Mucosa of descending colon (tissue), 3 donors: ENCODE measurements at regions not wholly inside any gene's neighbourhood (a gene's known extent, or its start where the extent isn't known, plus 50 kb on each side); places are given as distances from the start of the nearest gene placed in this dataset.

Experiments
- ATAC-seq: fragments of 200-7000 bp; cut with Tn5 transposase; one replicate; pipeline ENCODE4 v1.9.1; 2020; ENCODE audit warnings: mild to moderate bottlenecking, moderate library complexity
- DNase-seq, 3 donors: peaks; one replicate each; pipeline ENCODE4 v3.0.0-alpha.2; 2020
- H3K36me3 ChIP-seq: fragments of 200-600 bp; one replicate; pipeline ENCODE4 v1.8.0; 2021; ENCODE audit warnings: low read depth, mild to moderate bottlenecking
- H3K4me1 ChIP-seq: fragments of 200-600 bp; one replicate; pipeline ENCODE4 v1.8.0; 2021; ENCODE audit warnings: low read depth, mild to moderate bottlenecking
- H3K4me3 ChIP-seq: fragments of 200-600 bp; one replicate; pipeline ENCODE4 v1.8.0; 2021; ENCODE audit warnings: mild to moderate bottlenecking
- H3K9me3 ChIP-seq: fragments of 200-600 bp; one replicate; pipeline ENCODE4 v1.8.0; 2021; ENCODE audit warnings: mild to moderate bottlenecking
- intact Hi-C, 2 donors: fragments of 100-400 bp; cut with DNase I in 1 of 2; cut with micrococcal nuclease in 1 of 2; formaldehyde crosslinking; loops; one replicate each; pipeline versions ENCODE4 v1.11.0 to v1.11.1; 2022; cut with DNase I, micrococcal nuclease
- TF ChIP-seq, protein P1 (sequence below): fragments of 200-600 bp; IDR thresholded peaks from one replicate; pipeline ENCODE4 v1.8.0; 2022; ENCODE audit warnings: antibody characterized with exemption, mild to moderate bottlenecking
- donor health status: DM: no; HTN: no; CAD: no; lungs with moderate emphysema.
- donor health status: DM: no; HTN: no; CAD: no.
- donor health status: DM: no; HTN: yes; CAD: no.

DNA sequence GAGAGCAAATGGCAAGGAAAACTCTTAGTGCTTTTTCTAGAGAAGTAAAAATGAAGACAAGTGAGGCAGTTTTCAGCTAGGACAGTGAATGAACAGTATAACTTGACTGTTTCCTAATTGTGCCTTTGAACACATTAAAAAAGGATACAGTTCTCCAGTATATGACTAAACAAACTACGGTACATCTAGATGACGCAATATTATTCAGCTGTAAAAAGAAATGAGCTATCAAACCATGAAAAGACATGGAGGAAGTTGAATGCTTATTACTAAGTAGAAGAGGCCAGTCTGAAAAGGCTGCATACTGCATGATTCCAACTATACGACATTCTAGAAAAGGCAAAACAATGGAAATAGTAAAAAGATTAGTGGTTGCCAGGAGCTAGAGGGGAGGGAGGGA lies 206.3 kb downstream of the SIPA1L2 start:
- H3K36me3 ChIP-seq, result peaks cover 4% of the 10 kb centered on the region
- DNase-seq (no peak), ATAC-seq (peak; percentile 57)
- H3K4me1 ChIP-seq, result no peaks in the 10 kb centered on the region
- no peak overlapping the region for H3K4me3 ChIP-seq
- intact Hi-C loops, result no loop called here
- no peaks in the 10 kb centered on the region for H3K9me3 ChIP-seq
- TF ChIP-seq, protein P1, sequence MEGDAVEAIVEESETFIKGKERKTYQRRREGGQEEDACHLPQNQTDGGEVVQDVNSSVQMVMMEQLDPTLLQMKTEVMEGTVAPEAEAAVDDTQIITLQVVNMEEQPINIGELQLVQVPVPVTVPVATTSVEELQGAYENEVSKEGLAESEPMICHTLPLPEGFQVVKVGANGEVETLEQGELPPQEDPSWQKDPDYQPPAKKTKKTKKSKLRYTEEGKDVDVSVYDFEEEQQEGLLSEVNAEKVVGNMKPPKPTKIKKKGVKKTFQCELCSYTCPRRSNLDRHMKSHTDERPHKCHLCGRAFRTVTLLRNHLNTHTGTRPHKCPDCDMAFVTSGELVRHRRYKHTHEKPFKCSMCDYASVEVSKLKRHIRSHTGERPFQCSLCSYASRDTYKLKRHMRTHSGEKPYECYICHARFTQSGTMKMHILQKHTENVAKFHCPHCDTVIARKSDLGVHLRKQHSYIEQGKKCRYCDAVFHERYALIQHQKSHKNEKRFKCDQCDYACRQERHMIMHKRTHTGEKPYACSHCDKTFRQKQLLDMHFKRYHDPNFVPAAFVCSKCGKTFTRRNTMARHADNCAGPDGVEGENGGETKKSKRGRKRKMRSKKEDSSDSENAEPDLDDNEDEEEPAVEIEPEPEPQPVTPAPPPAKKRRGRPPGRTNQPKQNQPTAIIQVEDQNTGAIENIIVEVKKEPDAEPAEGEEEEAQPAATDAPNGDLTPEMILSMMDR, result no peak

DNA sequence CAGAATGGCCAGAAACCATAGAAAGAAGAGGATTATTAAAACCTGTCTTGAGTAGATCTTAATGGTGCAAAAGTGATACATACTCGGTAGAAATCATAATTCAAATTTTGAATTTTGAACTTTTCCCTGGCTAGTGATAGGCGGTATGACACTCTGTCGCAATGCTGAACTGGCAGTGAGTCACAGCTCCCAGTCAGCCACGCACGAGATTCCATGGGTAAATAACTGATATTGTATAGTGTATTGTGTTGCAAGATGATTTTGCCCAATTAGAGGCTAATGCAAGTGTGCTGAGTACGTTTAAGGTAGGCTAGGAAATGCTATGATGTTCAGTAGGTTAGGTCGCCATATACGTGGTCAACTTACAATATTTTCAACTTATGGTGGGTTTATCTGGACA lies 207.0 kb downstream of the SIPA1L2 start:
- no peak for DNase-seq
- peaks cover 4% of the 10 kb centered on the region for H3K36me3 ChIP-seq
- no peaks in the 10 kb centered on the region for H3K9me3 ChIP-seq

DNA sequence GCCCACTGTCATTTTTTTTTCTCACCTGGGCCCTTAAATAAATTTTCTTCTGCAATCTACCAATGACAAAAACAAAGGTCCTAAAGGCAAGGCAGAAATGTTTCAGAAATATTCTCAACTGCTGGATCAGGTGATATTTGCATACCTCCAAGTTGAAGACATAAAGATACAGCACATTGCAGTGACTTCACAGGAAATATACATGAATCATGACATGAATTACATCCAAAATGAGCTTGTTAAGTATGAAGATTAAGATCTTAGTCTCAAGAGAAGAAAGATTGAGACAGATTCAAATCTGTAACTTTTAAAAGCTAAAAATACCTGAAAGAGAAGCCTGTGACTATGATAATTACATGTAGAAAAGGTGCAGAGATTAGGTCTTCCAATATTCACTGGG lies 207.8 kb downstream of the SIPA1L2 start:
- peaks cover 4% of the 10 kb centered on the region for H3K36me3 ChIP-seq
- intact Hi-C loops, result no loop called here
- no peak for DNase-seq
- H3K4me1 ChIP-seq, result no peaks in the 10 kb centered on the region
- TF ChIP-seq, protein P1, result no peak
- no peak overlapping the region for H3K4me3 ChIP-seq
- ATAC-seq, result no peak
- H3K9me3 ChIP-seq, result no peaks in the 10 kb centered on the region

More for the DNA sequence above, 207.0 kb downstream of the SIPA1L2 start:
- Histone ChIP-seq H3K4me1 (no peaks in the 10 kb centered on the region), H3K4me3 (no peak overlapping the region)
- TF ChIP-seq, protein P1, result no peak
- intact Hi-C loops, result no loop called here
- peak; percentile 31 for ATAC-seq

DNA sequence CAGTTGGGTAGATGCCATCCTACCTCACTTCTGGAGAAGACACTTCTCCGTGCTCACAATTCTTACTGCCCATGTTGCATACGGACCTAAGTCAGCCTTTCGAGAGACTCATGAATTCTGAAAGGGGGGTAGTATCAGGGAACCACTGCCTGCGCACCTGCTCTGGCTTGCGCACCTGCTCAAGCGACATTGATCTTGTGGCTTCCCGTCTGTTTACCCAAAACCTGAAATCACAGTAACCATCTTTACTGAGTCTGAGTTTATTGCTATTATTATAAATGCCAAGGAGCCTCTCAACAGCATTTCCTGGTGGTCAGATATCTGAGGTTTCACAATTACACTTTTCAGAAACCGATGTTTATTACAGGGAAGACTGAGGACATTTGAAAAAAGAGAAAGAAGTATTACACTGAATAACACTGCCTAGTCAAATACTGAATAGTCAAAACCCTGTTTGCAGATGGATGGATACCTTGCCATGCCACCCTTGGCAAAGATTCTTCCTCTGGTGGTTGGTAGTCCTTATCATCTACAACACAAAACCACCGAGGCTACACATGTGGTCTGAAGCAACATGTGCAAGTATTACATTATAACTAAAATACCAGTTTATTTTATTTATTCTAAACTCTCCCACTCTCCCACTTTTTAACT lies 208.7 kb downstream of the SIPA1L2 start:
- peak; percentile 75 for ATAC-seq
- TF ChIP-seq, protein P1, result no peak
- no peak for DNase-seq
- H3K4me1 ChIP-seq, result no peaks in the 10 kb centered on the region
- intact Hi-C loops, result no loop called here
- H3K9me3 ChIP-seq, result no peaks in the 10 kb centered on the region
- no peak overlapping the region for H3K4me3 ChIP-seq
- peaks cover 4% of the 10 kb centered on the region for H3K36me3 ChIP-seq

DNA sequence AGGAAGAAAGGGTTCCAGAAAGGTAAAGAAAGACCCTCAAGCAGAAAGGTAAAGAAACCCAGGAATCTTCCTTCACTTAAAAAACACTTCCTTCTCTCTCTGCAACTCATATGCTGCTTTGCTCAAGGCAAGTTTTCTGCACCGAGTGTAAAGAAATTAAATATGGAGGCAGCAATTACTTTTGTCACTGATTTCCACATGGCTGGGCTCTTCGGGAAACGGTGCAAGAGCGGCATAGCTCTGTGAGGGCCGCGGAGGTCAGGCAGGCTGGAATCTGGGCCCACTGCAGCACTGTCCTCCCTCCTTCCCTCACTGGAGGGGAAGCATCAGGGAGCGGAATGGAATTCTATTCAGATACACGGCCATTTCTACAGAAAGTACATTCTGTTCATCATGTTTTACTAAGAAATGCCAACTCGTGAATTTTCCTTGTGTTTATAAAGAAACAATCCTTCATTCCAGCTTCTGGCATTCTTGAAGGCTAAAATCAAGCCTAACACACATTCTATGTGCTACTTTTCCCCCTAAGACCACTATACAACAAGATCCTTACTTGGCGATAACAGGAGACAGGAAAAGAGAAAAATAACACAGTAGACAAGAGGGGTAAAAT lies 212.2 kb downstream of the SIPA1L2 start:
- Histone ChIP-seq H3K4me1 (no peaks in the 10 kb centered on the region), H3K9me3 (no peaks in the 10 kb centered on the region), H3K36me3 (peaks cover 4% of the 10 kb centered on the region), H3K4me3 (no peak overlapping the region)
- intact Hi-C loops, result no loop called here
- DNase-seq (no peak), ATAC-seq (no peak)
- TF ChIP-seq, protein P1, result no peak
